Natural killer cell (primary cell): ENCODE measurements at regions not wholly inside any gene's neighbourhood (a gene's known extent, or its start where the extent isn't known, plus 50 kb on each side); places are given as distances from the start of the nearest gene placed in this dataset.

ENCODE experiments used
- ATAC-seq, 3 donors: fragments of 150-1000 bp in 2 of 3; fragments of 200-7000 bp in 1 of 3; cut with Tn5 transposase; 1 replicate in 1 of 3; 2 replicates in 2 of 3; pipeline ENCODE4 v1.10.0; 2021; ENCODE audit warnings: mild to moderate bottlenecking in 2 of 3, moderate library complexity in 2 of 3
- DNase-seq, 2 donors: peaks; one replicate each; pipeline versions ENCODE4 v3.0.0 to v3.0.0-alpha.2; 2013 to 2021; ENCODE audit warnings: mixed read lengths in 1 of 2
- H3K27ac ChIP-seq: one replicate; pipeline ENCODE4 v1.5.1; 2013; ENCODE audit warnings: mild to moderate bottlenecking, low read length
- H3K27me3 ChIP-seq: one replicate; pipeline ENCODE4 v1.6.1; 2013; ENCODE audit warnings: low read length; ENCODE audit not compliant: control insufficient read depth, insufficient read depth
- H3K36me3 ChIP-seq: one replicate; pipeline ENCODE4 v1.6.1; 2013; ENCODE audit warnings: low read length; ENCODE audit not compliant: control insufficient read depth, insufficient read depth
- H3K4me1 ChIP-seq: one replicate; pipeline ENCODE4 v1.6.1; 2013; ENCODE audit warnings: low read length; ENCODE audit not compliant: control insufficient read depth, insufficient read depth
- H3K4me3 ChIP-seq: one replicate; pipeline ENCODE4 v1.5.1; 2013; ENCODE audit warnings: low read length
- H3K9me3 ChIP-seq: one replicate; pipeline ENCODE4 v1.6.1; 2013; ENCODE audit warnings: low read length; ENCODE audit not compliant: control insufficient read depth, insufficient read depth
- H3K27ac Mint-ChIP-seq, 2 donors: one replicate each; pipeline ENCODE4 v1.8.0; 2022; ENCODE audit warnings: mild to moderate bottlenecking in 2 of 2, mixed read lengths in 2 of 2, moderate library complexity in 1 of 2
- H3K27me3 Mint-ChIP-seq, 2 donors: one replicate each; pipeline ENCODE4 v1.8.0; 2022; ENCODE audit warnings: low read depth in 2 of 2, mixed read lengths in 2 of 2
- H3K36me3 Mint-ChIP-seq: one replicate; pipeline ENCODE4 v1.8.0; 2022; ENCODE audit warnings: mixed read lengths
- H3K4me1 Mint-ChIP-seq, 2 donors: one replicate each; pipeline ENCODE4 v1.8.0; 2022; ENCODE audit warnings: mixed read lengths in 2 of 2
- H3K4me3 Mint-ChIP-seq: one replicate; pipeline ENCODE4 v1.8.0; 2022; ENCODE audit warnings: mild to moderate bottlenecking, moderate library complexity, mixed read lengths
- H3K9me3 Mint-ChIP-seq, 2 donors: one replicate each; pipeline ENCODE4 v1.8.0; 2022; ENCODE audit warnings: mixed read lengths in 2 of 2
- CTCF ChIP-seq: fragments of 200-600 bp; IDR thresholded peaks from one replicate; pipeline ENCODE4 v1.8.0; 2022; ENCODE audit warnings: antibody characterized with exemption
- WGBS: methylation state at CpG from one replicate; pipeline ENCODE4 v1.1.7; 2013; ENCODE audit warnings: missing lambda C conversion rate; ENCODE audit not compliant: insufficient coverage; 5-methylcytosine and 5-hydroxymethylcytosine counted together
- intact Hi-C: fragments of 100-400 bp; cut with micrococcal nuclease; formaldehyde crosslinking; loops from one replicate; pipeline ENCODE4 v1.14.2; 2022

- H3K9me3 ChIP-seq = no peaks in the 10 kb centered on the region
- Mint-ChIP-seq H3K27ac (no peak overlapping the region), H3K9me3 (no peaks in the 10 kb centered on the region), H3K4me3 (no peak overlapping the region), H3K27me3 (no peaks in the 10 kb centered on the region), H3K36me3 (no peaks in the 10 kb centered on the region), H3K4me1 (no peaks in the 10 kb centered on the region)
- H3K36me3 ChIP-seq = no peaks in the 10 kb centered on the region
- H3K27ac ChIP-seq = no peak overlapping the region
- ATAC-seq = no peak
- no peak overlapping the region for H3K4me3 ChIP-seq
- H3K4me1 ChIP-seq = no peaks in the 10 kb centered on the region
- no peaks in the 10 kb centered on the region for H3K27me3 ChIP-seq
- WGBS = 85% methylated on average over 2 of the region's 5 CpGs
- no peak for DNase-seq
- intact Hi-C loops = no loop called here
- no peak for TF ChIP-seq CTCF
These were observed 756.4 kb upstream of the EEF2KMT start for GRCh38 chr16:5854027-5854426.

GRCh38 chr16:5852151-5852550, 754.6 kb upstream of the EEF2KMT start:
- no peaks in the 10 kb centered on the region for H3K4me1 ChIP-seq
- ATAC-seq (no peak), DNase-seq (no peak)
- intact Hi-C loops = no loop called here
- no peaks in the 10 kb centered on the region for H3K27me3 Mint-ChIP-seq
- no peak overlapping the region for H3K4me3 ChIP-seq
- no peak for TF ChIP-seq CTCF
- no peaks in the 10 kb centered on the region for H3K27me3 ChIP-seq
- no peaks in the 10 kb centered on the region for H3K36me3 ChIP-seq
- no peaks in the 10 kb centered on the region for H3K36me3 Mint-ChIP-seq
- H3K9me3 Mint-ChIP-seq = no peaks in the 10 kb centered on the region
- no peaks in the 10 kb centered on the region for H3K9me3 ChIP-seq
- WGBS = 66% methylated on average over 6 of the region's 6 CpGs
- no peak overlapping the region for H3K27ac Mint-ChIP-seq
- H3K27ac ChIP-seq = no peak overlapping the region
- H3K4me3 Mint-ChIP-seq = no peak overlapping the region
- H3K4me1 Mint-ChIP-seq = no peaks in the 10 kb centered on the region

- Mint-ChIP-seq H3K27ac (no peak overlapping the region), H3K27me3 (no peaks in the 10 kb centered on the region), H3K36me3 (no peaks in the 10 kb centered on the region), H3K4me1 (no peaks in the 10 kb centered on the region), H3K9me3 (no peaks in the 10 kb centered on the region), H3K4me3 (no peak overlapping the region)
- H3K4me3 ChIP-seq = no peak overlapping the region
- DNase-seq (no peak), ATAC-seq (no peak)
- H3K4me1 ChIP-seq = no peaks in the 10 kb centered on the region
- H3K27ac ChIP-seq = no peak overlapping the region
- H3K36me3 ChIP-seq = no peaks in the 10 kb centered on the region
- 75% methylated on average over 13 of the region's 13 CpGs for WGBS
- no peaks in the 10 kb centered on the region for H3K9me3 ChIP-seq
- TF ChIP-seq CTCF = no peak
- H3K27me3 ChIP-seq = no peaks in the 10 kb centered on the region
- intact Hi-C loops = no loop called here
These were observed 753.9 kb upstream of the EEF2KMT start for GRCh38 chr16:5851393-5851982.
